Panc1 (cell line): ENCODE measurements at regions not wholly inside any gene's neighbourhood (a gene's known extent, or its start where the extent isn't known, plus 50 kb on each side); places are given as distances from the start of the nearest gene placed in this dataset.

Source experiments
- POLR2AphosphoS5 ChIP-seq: IDR thresholded peaks from 2 replicates; pipeline ENCODE4 v1.6.1; 2012; ENCODE audit warnings: mild to moderate bottlenecking, low read depth, low read length, moderate library complexity
- REST ChIP-seq, 2 experiments: IDR thresholded peaks; 2 replicates each; pipeline ENCODE4 v1.6.1; 2011 to 2012; ENCODE audit warnings: low read depth in 2 of 2, control low read depth in 1 of 2, low read length in 1 of 2, mild to moderate bottlenecking in 1 of 2, moderate library complexity in 1 of 2; ENCODE audit not compliant: insufficient read depth in 1 of 2
- SIN3A ChIP-seq: IDR thresholded peaks from 2 replicates; pipeline ENCODE4 v1.6.1; 2012; ENCODE audit warnings: low read depth, mild to moderate bottlenecking, low read length, moderate library complexity, borderline replicate concordance; ENCODE audit not compliant: insufficient read depth
- TCF7L2 ChIP-seq: IDR thresholded peaks from 2 replicates; pipeline ENCODE4 v1.6.1; 2011; ENCODE audit warnings: mild to moderate bottlenecking, low read depth, low read length, inconsistent platforms
- TF ChIP-seq, protein P1 (sequence below): fragments of 450-650 bp; IDR thresholded peaks from 2 replicates; pipeline ENCODE4 v1.5.1; 2017; ENCODE audit warnings: mild to moderate bottlenecking

DNA sequence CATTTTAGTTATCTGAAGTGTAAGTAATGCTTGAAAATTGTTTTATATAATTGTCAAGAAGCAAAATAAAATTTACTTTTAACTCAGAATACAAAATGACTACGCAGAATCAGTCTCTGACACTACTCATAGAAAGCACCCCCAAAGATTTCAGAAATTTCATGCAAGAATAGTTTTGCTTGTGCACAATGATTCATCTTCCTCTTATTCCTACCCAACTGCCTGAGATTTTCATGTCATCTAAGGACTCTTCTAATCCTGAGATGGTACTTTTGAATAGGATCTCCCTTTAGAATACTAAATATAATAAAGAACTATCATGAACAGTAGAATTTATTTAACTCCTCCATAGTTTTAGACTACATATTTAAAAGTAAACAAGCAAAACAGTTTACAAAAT lies 485.3 kb upstream of the MGAT4C start:
- TF ChIP-seq, protein P1, sequence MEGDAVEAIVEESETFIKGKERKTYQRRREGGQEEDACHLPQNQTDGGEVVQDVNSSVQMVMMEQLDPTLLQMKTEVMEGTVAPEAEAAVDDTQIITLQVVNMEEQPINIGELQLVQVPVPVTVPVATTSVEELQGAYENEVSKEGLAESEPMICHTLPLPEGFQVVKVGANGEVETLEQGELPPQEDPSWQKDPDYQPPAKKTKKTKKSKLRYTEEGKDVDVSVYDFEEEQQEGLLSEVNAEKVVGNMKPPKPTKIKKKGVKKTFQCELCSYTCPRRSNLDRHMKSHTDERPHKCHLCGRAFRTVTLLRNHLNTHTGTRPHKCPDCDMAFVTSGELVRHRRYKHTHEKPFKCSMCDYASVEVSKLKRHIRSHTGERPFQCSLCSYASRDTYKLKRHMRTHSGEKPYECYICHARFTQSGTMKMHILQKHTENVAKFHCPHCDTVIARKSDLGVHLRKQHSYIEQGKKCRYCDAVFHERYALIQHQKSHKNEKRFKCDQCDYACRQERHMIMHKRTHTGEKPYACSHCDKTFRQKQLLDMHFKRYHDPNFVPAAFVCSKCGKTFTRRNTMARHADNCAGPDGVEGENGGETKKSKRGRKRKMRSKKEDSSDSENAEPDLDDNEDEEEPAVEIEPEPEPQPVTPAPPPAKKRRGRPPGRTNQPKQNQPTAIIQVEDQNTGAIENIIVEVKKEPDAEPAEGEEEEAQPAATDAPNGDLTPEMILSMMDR = no peak
- TF ChIP-seq REST (IDR thresholded peaks at IDR 0.05; ENCODE audit: insufficient read depth in 1 of 2, low read depth in 2 of 2, low read length in 1 of 2) = no peak
- TF ChIP-seq TCF7L2 = no peak
- TF ChIP-seq SIN3A = no peak
- TF ChIP-seq POLR2AphosphoS5 = no peak
